Peyer's patch (tissue), 4 donors: ENCODE measurements at regions not wholly inside any gene's neighbourhood (a gene's known extent, or its start where the extent isn't known, plus 50 kb on each side); places are given as distances from the start of the nearest gene placed in this dataset.

Experiments
- POLR2A ChIP-seq, 2 donors: fragments of 450-650 bp; IDR thresholded peaks; one replicate each; pipeline ENCODE4 v1.5.1; 2017; ENCODE audit warnings: antibody characterized with exemption in 2 of 2, mild to moderate bottlenecking in 2 of 2, moderate library complexity in 2 of 2
- TF ChIP-seq, protein P1 (sequence below), 6 experiments: fragments of 450-650 bp in 4 of 6; fragments of 200-600 bp in 2 of 6; sonication (generic) in 1 of 6; IDR thresholded peaks; one replicate each; pipeline ENCODE4 v1.5.1; 2017 to 2019; ENCODE audit warnings: antibody characterized with exemption in 6 of 6, mild to moderate bottlenecking in 3 of 6, moderate library complexity in 1 of 6

DNA sequence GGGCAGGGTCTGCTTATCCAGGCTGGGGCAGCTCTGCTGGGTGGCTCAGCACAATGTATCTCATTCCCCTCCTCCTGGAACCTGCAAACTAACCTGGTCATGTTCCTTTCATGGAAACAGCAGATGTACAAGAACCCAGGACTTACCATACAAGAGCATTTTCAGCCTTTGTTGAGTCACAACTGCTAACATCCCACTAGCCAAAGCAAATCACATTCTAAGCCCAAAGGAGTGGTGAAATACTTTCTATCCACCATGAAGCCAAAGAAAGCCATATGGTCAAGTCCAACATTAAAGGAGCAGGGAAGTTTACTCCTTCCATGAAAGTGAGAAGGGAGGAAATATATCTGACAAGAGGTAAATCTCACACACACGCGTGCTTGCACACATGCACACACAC, 163.0 kb downstream of the IRS1 start:
- TF ChIP-seq, protein P1, sequence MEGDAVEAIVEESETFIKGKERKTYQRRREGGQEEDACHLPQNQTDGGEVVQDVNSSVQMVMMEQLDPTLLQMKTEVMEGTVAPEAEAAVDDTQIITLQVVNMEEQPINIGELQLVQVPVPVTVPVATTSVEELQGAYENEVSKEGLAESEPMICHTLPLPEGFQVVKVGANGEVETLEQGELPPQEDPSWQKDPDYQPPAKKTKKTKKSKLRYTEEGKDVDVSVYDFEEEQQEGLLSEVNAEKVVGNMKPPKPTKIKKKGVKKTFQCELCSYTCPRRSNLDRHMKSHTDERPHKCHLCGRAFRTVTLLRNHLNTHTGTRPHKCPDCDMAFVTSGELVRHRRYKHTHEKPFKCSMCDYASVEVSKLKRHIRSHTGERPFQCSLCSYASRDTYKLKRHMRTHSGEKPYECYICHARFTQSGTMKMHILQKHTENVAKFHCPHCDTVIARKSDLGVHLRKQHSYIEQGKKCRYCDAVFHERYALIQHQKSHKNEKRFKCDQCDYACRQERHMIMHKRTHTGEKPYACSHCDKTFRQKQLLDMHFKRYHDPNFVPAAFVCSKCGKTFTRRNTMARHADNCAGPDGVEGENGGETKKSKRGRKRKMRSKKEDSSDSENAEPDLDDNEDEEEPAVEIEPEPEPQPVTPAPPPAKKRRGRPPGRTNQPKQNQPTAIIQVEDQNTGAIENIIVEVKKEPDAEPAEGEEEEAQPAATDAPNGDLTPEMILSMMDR (IDR thresholded peaks at IDR 0.05): no peak
- no peak for TF ChIP-seq POLR2A (IDR thresholded peaks at IDR 0.05)
